ENCODE measurements at regions not wholly inside any gene's neighbourhood (a gene's known extent, or its start where the extent isn't known, plus 50 kb on each side); places are given as distances from the start of the nearest gene placed in this dataset.

- Histone ChIP-seq H3K4me2 (ENCODE audit: low read length) (no peak overlapping the region), H3K9me3 (ENCODE audit: low read length) (no peaks in the 10 kb centered on the region), H2AFZ (ENCODE audit: low read length) (no peak overlapping the region), H3K9me2 (ENCODE audit: insufficient read depth, low read length) (no peaks in the 10 kb centered on the region), H3K27ac (ENCODE audit: low read depth, low read length, poor library complexity, severe bottlenecking) (no peak overlapping the region), H3K4me3 (ENCODE audit: low read depth, low read length, poor library complexity, severe bottlenecking) (no peak overlapping the region), H4K20me1 (ENCODE audit: insufficient read depth, low read length) (no peaks in the 10 kb centered on the region), H3K36me3 (ENCODE audit: insufficient read depth, low read length) (no peaks in the 10 kb centered on the region), H3K4me1 (ENCODE audit: insufficient read depth, low read length, poor library complexity, severe bottlenecking) (no peaks in the 10 kb centered on the region), H3K79me2 (ENCODE audit: insufficient read depth, low read depth, low read length) (no peaks in the 10 kb centered on the region)
- BruUV-seq (replicated peaks), result no TSS peak
- intact Hi-C loops (cut with micrococcal nuclease; ENCODE audit: unreplicated experiment), result no loop called here
- CTCF ChIA-PET (ENCODE audit: unreplicated experiment), result no interaction called here
- no peak for TF ChIP-seq CTCF (conservative IDR thresholded peaks at IDR 0.05; ENCODE audit: low read length)
- no peak for TF ChIP-seq EZH2phosphoT487 (IDR thresholded peaks at IDR 0.05; ENCODE audit: borderline replicate concordance, low read depth, low read length)
- POLR2A ChIA-PET, result no interaction called here
- no peak for DNase-seq (ENCODE audit: low spot score)
These were observed 121.4 kb upstream of the RUNX3 start for GRCh38 chr1:25051504-25051903.

- intact Hi-C loops (cut with micrococcal nuclease; ENCODE audit: unreplicated experiment), result no loop called here
- BruUV-seq (replicated peaks), result no TSS peak
- Histone ChIP-seq H2AFZ (ENCODE audit: low read length) (no peak overlapping the region), H4K20me1 (ENCODE audit: insufficient read depth, low read length) (no peaks in the 10 kb centered on the region), H3K9me2 (ENCODE audit: insufficient read depth, low read length) (no peaks in the 10 kb centered on the region), H3K36me3 (ENCODE audit: insufficient read depth, low read length) (no peaks in the 10 kb centered on the region), H3K79me2 (ENCODE audit: insufficient read depth, low read depth, low read length) (no peaks in the 10 kb centered on the region), H3K4me1 (ENCODE audit: insufficient read depth, low read length, poor library complexity, severe bottlenecking) (no peaks in the 10 kb centered on the region), H3K4me3 (ENCODE audit: low read depth, low read length, poor library complexity, severe bottlenecking) (no peak overlapping the region), H3K9me3 (ENCODE audit: low read length) (no peaks in the 10 kb centered on the region), H3K4me2 (ENCODE audit: low read length) (no peak overlapping the region), H3K27ac (ENCODE audit: low read depth, low read length, poor library complexity, severe bottlenecking) (no peak overlapping the region)
- TF ChIP-seq EZH2phosphoT487 (IDR thresholded peaks at IDR 0.05; ENCODE audit: borderline replicate concordance, low read depth, low read length) (no peak), CTCF (conservative IDR thresholded peaks at IDR 0.05; ENCODE audit: low read length) (no peak)
- DNase-seq (ENCODE audit: low spot score), result no peak
- ChIA-PET CTCF (ENCODE audit: unreplicated experiment) (no interaction called here), POLR2A (interaction anchor here (0.6 kb wide), 1 partner anchor 47 kb away, joined by 3 read pairs; no protein-coding TSS in a partner anchor)
These were observed 120.1 kb upstream of the RUNX3 start for GRCh38 chr1:25050165-25050564.

GRCh38 chr1:25049190-25049589 is 119.1 kb upstream of the RUNX3 start:
- Histone ChIP-seq H3K4me2 (ENCODE audit: low read length) (no peak overlapping the region), H3K79me2 (ENCODE audit: insufficient read depth, low read depth, low read length) (no peaks in the 10 kb centered on the region), H2AFZ (ENCODE audit: low read length) (no peak overlapping the region), H3K4me1 (ENCODE audit: insufficient read depth, low read length, poor library complexity, severe bottlenecking) (no peaks in the 10 kb centered on the region), H3K9me3 (ENCODE audit: low read length) (no peaks in the 10 kb centered on the region), H3K9me2 (ENCODE audit: insufficient read depth, low read length) (no peaks in the 10 kb centered on the region), H3K36me3 (ENCODE audit: insufficient read depth, low read length) (no peaks in the 10 kb centered on the region), H3K4me3 (ENCODE audit: low read depth, low read length, poor library complexity, severe bottlenecking) (no peak overlapping the region), H4K20me1 (ENCODE audit: insufficient read depth, low read length) (no peaks in the 10 kb centered on the region), H3K27ac (ENCODE audit: low read depth, low read length, poor library complexity, severe bottlenecking) (no peak overlapping the region)
- TF ChIP-seq CTCF (conservative IDR thresholded peaks at IDR 0.05; ENCODE audit: low read length), result no peak
- TF ChIP-seq EZH2phosphoT487 (IDR thresholded peaks at IDR 0.05; ENCODE audit: borderline replicate concordance, low read depth, low read length), result no peak
- CTCF ChIA-PET (ENCODE audit: unreplicated experiment), result no interaction called here
- no TSS peak for BruUV-seq (replicated peaks)
- intact Hi-C loops (cut with micrococcal nuclease; ENCODE audit: unreplicated experiment), result no loop called here
- DNase-seq (ENCODE audit: low spot score), result no peak
- POLR2A ChIA-PET, result no interaction called here
